HG02973 (cell line): ENCODE measurements at regions not wholly inside any gene's neighbourhood (a gene's known extent, or its start where the extent isn't known, plus 50 kb on each side); places are given as distances from the start of the nearest gene placed in this dataset.
A peak's percentile ranks its signal among the peaks of the same experiment; 100 is the strongest.
"Not testable (repeated sequence)": the region's sequence is repeated elsewhere in the genome, so short reads cannot be mapped to it uniquely, and the experiment has no call there.

Experiments used
- ATAC-seq: cut with Tn5 transposase; IDR thresholded peaks from one replicate; pipeline ENCODE4 v1.9.1; 2021; ENCODE audit warnings: moderate library complexity; ENCODE audit not compliant: unreplicated experiment

DNA sequence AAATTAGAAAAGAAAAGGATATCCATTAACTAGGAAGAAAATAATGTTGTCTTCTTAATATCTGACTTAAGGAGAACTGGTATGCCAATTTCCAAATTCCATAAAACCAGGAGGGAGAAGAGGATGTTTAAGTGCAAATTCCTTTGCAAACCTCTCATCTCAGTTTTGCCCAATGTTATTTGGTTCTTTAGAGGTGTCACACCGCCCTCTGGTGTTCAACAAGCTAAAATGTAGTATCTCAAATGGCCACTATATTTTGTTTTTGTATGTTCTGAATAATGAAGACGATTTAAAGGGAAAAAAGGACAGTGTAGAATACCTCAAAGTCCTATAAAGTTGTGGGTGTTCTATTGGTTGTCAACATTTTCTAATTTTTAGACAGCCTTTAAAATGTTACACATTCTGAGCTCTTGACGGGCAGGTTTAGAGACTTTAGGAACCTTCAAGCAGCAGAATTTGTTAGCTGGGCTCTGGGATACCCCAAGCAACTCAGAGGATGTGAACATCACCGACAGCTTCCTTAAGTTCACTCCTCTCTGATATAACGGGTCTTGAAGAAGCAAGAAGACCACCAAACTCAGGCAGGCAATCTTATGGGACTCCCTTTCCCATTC is 458.3 kb downstream of the MFSD1 start:
- ATAC-seq = no peak

DNA sequence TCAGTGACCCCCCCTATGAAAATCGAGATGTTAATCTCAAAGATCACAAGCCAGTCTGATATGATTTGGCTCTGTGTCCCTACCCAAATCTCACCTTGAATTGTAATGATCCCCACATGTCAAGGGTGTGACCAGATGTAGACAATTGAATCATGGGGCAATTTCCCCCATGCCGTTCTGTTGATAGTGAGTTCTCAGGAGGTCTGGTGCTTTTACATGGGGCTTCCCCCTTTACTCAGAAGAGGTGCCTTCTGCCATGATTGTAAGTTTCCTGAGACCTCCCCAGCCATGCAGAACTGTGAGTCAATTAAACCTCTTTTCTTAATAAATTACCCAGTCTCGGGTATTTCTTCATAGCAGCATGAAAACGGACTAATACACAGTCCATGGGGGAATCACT is 459.5 kb downstream of the MFSD1 start:
- not testable (repeated sequence) for ATAC-seq

DNA sequence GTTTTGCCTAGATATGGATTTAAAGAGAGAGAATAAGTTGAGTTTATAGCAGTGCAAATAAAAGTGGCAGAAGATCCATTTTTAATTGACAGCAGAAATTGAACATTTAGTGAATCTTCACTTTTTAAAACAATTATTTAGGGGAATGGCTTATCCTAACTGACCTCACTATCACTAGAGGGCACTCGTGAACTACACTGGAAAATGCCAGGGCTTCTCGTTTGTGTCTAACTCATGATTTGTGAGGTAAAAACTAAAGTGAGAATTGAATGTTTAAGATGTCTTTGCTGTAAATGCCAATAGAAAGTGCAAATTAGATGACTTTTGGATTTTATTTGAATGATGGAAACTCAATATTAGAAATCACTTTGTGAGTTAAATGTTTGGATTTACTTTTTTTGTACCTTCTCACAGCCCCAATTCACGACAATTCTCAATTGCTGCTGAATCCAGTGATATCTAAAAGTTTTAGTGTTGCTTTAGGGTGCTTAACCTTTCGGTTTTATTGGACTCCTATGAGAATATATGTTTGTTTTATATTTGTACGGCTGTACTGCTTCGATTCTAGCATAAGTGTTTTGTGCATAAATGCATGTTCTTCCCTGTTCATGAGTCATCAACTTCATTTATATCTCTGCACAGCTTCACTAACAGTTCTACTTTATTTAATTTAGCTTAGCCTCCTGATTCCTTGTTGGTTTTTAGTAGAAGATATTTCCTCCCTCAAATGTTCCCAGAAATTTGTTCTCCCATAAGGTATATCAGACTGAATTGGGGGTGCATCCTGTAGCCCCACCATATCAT is 462.1 kb downstream of the MFSD1 start:
- no peak for ATAC-seq

DNA sequence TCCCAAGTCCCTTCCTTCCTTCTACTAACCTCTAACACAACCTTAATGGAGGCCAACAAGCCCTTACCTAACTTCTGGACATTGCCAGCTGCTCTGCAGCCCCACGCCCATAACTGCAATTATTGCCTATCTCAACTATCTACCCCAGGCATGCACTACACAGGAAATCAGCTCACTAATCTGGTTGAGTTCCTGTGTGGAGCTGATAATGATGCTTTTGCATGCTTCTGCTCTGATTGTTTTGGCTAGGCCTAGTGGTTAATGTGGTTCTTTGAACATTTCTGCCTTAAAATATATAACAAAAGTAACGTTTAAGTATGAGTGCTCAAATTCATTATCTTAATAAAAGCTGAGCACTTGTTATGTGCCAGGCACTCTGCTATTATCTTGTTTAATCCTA is 463.9 kb downstream of the MFSD1 start:
- no peak for ATAC-seq

DNA sequence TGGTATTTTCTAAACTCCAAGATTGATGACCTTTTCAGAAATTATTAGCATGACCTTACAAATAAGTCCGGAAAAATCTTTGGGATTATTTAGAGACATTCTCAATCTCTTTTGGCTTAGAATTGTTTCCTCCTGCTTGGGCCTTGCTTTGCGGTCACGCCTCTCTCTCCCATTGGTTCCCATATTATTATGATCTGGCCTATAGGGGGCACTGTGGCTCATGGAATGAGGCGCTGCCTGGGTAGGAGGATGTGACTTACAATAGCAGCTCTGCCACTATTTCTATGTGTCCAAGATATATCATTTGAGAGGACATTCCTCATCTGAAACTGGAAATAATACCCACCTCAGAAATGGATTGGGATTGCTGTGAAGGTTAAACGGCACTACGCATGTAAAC is 464.9 kb downstream of the MFSD1 start:
- ATAC-seq = no peak

DNA sequence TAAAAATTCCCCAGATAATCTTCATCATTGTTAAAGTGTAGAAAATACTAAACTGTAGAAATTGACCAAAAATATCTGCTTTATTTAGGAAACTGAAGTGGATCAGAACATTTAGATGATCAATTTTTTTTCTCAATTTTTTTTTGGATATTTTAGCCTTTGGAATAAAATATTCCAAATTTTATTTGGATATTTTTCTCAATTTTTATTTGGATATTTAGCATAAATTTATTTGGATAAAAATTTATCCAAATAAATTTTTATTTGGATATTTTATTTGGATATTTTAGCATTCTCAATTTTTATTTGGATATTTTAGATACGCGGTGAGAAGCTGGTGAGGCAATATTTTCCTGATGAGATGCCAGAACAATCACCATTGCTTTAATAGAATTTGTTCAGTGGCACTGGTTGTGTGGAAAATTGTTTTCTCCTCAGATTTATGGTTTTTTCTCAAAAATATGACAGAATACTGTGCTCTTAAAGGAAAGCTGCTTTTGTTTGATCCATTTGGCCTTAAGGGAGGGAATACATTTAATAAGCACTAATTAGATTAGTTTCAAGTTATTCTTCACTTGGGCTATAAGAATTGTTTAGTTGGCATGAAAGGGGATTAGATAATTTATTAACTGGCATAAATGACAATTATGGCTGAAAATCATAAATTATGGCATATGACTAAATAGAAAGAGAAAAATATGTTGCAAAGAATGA is 470.1 kb downstream of the MFSD1 start:
- no peak for ATAC-seq

DNA sequence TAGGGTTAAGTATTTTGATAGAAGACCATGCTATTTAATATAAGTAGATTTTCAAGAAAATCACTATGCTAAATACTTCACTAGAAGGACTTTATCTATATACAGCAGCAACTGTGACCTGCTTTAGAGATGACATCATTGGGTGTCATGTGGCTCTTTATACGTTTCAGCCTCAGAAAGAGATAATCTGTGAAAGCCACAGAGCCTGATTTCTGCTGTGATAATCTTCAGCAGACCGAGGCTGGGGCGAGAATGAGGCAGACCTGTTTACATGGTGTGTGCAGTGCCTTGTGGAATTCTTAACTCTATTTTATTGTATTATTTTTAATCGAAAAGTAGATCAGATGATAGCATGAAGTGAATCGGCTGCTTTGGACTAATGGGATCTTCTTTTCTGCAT is 471.2 kb downstream of the MFSD1 start:
- ATAC-seq = no peak

DNA sequence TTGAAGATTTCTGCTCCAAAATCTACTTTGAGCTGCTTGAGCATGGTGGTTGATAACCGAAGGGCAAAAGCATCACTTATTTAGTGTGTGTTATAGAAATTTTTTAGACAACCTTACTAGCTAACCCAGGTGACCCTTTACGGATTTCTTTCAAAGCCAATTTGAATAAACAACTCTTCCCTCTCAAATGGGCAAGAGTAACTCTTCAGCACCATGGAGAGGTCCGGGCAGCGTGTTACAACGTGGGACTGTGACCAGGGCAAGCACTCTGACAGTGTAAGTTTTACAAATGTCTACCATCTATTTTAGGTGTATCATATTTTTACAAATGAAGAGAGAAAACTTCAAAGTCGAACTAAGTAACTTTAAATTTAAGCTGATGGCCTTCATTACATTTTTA is 471.8 kb downstream of the MFSD1 start:
- no peak for ATAC-seq

DNA sequence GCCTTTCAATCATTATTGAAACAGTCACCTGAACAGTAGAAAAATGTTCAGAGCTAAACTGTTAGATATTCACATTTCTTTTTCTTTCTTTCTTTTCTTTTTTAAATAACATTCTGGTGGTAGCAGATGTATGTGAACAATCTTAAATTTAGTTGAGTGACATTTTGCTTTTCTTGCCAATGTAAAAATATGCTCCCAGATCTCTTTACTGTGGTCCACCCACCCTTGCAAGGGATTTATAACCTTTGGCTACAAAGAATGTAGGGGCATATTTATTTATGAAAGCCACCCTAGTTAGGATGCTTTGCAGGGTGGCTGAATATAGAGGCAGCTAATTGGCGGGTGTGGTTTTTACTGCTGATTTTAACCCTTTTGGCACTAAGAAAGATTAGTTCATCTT is 473.9 kb downstream of the MFSD1 start:
- no peak for ATAC-seq

DNA sequence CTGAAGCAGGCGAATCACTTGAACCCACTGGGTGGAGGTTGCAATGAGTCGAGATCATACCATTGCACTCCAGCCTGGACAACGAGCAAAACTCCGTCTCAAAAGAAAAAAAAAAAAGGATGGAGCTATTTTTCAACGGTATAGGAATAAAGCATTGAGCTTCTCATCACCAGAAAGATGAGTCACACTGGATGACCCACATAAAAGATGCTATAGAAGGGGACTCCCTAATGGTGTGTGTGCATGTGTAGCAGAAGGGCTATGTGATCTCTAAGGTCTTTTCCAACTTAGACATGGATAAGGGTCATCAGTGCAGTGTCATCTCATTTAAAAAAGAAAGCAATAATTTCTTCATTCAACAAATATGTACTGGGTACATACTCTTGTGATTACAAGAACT is 476.0 kb downstream of the MFSD1 start:
- ATAC-seq = no peak

DNA sequence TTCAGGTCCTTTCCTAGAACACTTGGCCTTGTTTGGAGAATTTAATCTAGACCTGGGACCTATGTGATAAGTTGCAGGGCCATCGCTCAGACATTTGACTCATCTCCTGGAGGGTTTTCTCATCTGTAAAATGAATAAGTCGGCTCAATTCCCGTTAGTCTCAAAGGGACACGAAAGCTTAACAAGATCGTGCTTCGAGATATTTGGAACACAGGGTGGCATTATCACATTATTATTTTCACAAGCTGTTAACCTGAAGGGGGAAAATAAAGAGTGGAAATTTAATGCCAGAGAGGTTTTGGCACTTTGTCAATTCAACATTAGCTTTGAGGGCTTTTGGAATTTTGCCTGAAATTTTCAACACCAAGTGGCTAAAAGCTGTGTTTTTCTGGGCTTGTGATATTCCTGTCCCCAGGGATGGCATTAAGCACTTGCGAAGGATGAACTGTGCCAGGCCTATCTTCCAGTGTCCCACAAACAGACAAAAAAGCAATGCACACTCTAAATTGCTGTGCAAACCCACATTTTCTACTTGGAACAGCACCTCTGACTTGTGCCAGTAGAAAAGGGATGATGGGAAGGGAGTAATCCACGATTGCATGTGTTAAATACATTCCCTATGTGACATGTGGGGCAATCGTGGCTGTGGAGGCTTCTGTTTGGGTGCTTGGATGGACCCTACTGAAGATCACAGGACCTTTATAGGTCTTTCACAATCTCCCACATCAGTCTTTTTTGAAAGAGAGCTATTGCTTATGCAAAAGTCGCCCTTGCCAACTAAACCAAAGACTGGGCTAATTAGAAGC is 478.7 kb downstream of the MFSD1 start:
- ATAC-seq = no peak

DNA sequence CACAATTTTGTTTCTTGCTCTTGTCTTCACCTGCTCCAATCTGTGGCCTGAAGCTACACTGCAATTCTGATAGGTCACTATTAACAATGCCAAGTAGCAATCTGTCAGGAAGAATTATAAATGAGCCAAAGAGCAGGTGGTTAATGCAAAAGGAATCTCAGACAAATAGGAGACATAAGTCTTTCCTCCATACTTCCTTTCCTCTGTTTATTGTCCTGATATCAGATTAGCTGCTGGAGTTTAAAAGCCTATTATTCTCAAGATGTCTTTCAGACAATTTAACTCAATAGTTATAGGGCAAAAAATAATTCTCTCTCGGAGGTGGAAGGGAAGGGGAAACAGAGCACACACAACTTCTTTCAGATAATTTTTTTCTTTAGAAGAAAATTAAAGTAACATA is 491.6 kb downstream of the MFSD1 start:
- no peak for ATAC-seq

DNA sequence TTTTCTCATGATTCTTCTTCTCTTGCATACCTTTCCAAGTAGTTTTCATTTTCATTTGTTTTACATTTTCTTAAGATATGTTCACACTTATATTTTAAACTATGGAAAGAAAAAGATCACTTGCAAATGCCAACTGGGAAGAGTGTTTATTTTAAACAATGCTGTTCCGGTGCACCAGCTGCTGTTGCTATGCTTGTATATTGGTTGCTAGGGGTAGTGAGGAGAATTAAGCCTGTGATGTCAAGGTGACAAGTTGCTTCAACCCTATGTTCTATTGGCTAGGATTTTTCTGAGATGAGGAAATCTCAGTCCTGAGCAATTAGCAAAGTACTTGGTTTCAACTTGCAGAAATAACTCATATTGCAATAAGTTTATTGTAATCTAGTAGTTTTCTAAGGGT is 500.1 kb downstream of the MFSD1 start:
- no peak for ATAC-seq

DNA sequence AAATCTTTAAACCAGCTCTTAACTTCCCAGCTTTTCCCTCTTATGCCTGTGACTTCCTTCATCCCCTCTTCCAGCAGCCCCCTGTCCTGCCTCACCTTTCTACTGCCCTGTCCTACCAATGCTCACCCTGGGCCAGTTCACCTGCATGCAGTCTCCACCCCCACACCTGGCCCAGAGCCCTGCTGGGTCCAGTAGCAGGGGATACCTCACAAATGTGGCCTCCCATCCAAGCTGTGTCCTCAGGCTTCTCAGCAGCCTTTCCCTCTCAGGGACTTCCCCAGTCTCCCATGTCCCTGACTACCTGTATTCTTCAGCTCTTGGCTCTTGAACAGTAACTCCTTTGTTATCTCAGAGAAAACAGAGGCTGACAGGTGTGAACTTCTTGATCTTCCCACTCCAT is 503.2 kb downstream of the MFSD1 start:
- no peak for ATAC-seq

DNA sequence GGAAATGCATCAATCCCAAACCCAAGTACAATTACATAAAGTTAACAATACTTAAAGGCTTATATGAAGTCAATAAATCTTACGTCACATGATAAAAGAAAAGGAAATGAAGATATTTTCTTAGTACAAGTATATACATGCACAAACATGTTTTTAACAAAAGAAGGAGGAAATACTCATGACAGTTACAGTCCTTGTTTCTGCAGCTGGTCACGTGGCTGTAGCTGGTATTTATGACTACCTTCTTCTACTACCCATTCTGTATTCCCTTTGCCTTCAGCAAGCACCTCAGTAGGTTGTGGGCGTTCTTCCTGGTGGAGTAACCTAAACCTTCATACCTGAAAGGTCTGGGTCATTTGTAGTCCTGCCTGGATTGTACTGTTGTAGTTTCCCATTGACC is 514.9 kb downstream of the MFSD1 start:
- ATAC-seq = not testable (repeated sequence)

DNA sequence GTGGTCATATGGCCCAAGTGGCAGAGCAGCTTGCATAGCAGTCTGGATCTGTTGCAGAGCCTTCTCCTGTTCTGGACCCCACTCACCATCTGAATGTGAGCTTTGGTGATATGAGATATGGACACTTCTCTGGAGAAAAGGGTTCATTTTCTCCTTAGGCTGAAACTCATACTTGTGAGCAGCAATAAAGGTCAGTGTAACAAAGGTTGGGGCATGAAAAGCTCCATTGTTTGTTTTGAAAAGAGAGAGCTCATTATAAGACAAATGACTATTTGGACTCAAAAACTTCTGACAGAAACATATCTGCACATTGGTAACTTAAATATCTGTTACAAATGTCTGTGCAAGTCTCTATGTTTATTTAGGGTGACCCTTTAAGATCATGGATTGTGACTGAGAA is 517.3 kb downstream of the MFSD1 start:
- ATAC-seq = no peak

DNA sequence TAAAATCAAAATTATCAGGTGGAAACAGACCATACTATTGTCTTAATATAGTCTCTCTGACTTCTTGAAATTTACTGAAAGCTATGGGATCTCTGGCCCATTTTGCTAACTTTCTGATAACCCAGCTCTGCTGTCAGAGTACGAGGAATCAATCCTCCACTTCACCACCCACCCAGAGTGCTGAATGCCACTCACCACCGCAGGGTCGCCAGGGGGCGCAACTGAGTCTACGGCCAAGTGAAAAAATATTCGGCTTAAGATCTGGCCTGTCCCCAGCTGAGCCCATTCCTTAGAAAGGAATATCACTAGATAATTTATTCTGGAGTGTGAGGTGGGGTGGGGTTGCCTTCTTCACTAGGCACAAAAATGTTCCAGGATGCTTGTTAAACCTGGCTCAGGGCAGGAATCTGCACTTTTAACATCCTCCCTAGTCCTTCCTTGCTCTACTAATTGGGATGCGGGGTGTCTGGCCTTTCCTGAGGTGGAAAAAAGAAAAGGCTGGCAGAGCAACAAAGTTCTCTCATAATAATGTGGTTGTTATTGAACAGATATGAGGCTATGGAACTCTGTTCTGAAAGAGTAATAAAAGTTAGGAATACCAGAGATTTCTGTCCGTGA is 520.6 kb downstream of the MFSD1 start:
- peak; percentile 81 for ATAC-seq

DNA sequence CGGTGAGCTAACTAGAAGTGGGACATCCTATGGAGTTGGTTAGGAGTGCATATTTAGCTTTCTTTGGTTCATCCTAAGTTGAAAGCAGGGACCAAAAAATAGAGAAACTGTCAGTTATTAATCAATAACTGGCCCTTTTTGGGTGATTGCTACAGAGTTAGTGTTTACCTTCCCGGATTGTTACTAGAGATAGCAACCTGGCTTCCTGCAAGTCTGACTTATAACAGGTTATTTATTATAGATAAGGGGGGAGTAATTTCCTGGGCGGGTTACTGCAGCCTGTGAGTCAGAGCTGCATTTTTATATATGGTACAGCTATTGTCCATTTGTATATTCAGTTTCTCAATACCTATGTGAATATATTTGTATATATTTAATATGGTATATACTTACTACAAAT is 522.0 kb downstream of the MFSD1 start:
- ATAC-seq = no peak

DNA sequence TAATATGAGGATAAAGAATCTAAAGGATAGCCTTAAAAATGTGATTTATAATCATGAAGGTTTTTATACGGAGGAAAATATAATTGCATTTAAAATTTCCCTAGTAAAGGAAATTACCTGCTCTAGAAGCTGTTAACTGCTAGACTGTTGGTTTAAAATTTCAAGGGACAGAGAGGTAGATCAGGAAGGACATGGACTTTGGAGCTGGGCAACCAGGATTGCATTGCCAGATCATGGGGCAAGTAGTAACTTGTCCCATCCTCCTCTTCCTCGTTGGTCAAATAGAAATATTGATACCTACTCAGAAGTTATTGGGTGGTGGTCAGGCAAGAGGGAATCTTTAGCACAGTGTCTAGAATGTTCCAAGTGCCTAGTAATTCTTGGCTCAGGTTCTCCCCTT is 525.1 kb downstream of the MFSD1 start:
- no peak for ATAC-seq

DNA sequence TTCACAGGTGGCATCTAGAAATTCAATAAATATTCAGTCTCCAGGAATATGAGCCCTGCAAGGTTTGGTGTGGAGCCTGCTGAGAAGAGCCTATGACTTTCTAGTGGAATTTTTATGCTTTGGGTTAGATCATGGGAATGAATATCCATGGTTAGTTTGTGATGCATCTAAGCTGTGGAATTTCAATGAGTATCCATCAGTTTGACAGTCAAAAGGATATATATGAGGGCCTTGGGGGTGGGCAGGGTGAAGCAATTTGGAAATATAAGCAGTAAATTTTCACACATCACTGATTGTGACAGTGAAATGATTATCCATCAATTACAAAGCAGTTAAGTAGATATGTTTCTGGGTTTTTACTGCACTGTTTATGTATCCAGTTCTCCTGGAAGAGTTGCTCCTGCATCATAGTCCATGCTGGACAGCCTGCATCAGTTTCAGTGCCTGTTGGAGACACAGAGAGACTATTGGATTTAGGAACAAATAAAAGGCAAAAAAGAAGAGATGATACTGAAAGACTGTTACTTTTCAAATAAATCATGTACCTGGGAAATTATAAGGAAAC is 530.8 kb downstream of the MFSD1 start:
- ATAC-seq = no peak

DNA sequence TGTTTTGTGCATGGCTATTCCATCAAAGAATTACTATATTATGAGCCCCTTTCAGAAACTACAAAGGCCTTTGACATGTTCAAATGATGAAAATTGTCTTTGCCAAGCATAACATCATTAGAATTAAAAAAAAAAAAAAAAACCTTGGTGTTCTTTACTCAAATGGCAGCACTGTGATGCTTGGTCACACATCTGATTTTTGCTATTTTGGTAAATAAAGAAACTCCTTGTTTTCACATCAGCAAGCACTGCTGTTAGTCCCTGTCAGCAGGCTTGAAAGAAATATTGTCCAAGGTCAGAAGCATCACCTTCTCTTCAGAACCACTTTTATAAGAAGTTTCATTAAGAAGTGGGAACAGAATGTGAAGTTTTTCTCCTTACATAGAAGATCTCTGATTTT is 537.3 kb downstream of the MFSD1 start:
- no peak for ATAC-seq
